Coronary artery (tissue), 2 donors: ENCODE measurements at regions not wholly inside any gene's neighbourhood (a gene's known extent, or its start where the extent isn't known, plus 50 kb on each side); places are given as distances from the start of the nearest gene placed in this dataset.

Source experiments
- DNase-seq: peaks from one replicate; pipeline ENCODE4 v3.0.0-alpha.2; 2017; ENCODE audit warnings: low spot score
- H3K27ac ChIP-seq, 2 donors: fragments of 200-600 bp; sonication (generic); one replicate each; pipeline ENCODE4 v1.5.1; 2016 to 2019
- H3K4me3 ChIP-seq: fragments of 200-600 bp; sonication (generic); 2 replicates; pipeline ENCODE4 v1.5.1; 2016; ENCODE audit warnings: mild to moderate bottlenecking, moderate library complexity
- TF ChIP-seq, protein P1 (sequence below): fragments of 200-600 bp; sonication (generic); IDR thresholded peaks from one replicate; pipeline ENCODE4 v1.5.1; 2019; ENCODE audit warnings: antibody characterized with exemption

DNA sequence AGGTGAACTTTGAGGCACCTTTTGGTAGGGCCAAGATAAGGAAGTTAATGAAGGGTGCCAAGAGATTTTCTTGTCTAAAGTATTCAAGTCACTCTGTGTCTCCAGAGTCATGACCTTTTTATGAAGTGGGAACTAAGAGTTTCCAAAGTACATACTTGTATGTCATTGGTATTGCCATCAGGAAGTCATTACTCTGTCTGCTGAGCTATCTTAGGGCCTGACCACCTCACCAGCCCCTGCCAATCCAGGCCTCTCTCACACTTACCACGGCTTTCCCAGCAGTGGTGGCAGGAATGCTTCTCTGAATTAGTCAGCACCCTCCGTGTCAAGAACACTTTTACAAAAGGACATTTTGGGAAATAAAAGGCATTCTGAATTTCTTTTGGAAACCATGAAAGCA is 192.8 kb upstream of the MTNR1B start:
- DNase-seq: no peak
- no peak overlapping the region for H3K4me3 ChIP-seq
- TF ChIP-seq, protein P1, sequence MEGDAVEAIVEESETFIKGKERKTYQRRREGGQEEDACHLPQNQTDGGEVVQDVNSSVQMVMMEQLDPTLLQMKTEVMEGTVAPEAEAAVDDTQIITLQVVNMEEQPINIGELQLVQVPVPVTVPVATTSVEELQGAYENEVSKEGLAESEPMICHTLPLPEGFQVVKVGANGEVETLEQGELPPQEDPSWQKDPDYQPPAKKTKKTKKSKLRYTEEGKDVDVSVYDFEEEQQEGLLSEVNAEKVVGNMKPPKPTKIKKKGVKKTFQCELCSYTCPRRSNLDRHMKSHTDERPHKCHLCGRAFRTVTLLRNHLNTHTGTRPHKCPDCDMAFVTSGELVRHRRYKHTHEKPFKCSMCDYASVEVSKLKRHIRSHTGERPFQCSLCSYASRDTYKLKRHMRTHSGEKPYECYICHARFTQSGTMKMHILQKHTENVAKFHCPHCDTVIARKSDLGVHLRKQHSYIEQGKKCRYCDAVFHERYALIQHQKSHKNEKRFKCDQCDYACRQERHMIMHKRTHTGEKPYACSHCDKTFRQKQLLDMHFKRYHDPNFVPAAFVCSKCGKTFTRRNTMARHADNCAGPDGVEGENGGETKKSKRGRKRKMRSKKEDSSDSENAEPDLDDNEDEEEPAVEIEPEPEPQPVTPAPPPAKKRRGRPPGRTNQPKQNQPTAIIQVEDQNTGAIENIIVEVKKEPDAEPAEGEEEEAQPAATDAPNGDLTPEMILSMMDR: no peak

GRCh38 chr11:92779746-92780145 is 189.7 kb upstream of the MTNR1B start:
- Histone ChIP-seq H3K4me3 (no peak overlapping the region), H3K27ac (no peak overlapping the region)
- TF ChIP-seq, protein P1: no peak
- no peak for DNase-seq

More for the DNA sequence above, 192.8 kb upstream of the MTNR1B start:
- H3K27ac ChIP-seq: no peak overlapping the region

DNA sequence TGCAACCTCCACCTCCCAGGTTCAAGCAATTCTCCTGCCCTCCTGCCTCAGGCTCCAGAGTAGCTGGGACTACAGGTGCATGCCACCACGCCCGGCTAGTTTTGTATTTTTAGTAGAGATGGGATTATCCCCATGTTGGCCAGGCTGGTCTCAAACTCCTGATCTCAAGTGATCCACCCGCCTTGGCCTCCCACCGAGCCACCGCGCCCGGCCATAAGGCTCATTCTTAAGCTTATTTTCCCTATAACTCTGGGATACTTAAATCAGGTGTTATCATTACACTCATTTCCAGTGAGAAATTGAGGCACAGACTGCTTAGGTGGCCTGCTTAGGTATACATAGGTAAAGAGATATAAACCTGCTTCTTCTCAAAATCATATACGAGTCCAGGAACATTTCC is 188.3 kb upstream of the MTNR1B start:
- H3K27ac ChIP-seq: no peak overlapping the region
- TF ChIP-seq, protein P1: no peak
- DNase-seq: no peak

DNA sequence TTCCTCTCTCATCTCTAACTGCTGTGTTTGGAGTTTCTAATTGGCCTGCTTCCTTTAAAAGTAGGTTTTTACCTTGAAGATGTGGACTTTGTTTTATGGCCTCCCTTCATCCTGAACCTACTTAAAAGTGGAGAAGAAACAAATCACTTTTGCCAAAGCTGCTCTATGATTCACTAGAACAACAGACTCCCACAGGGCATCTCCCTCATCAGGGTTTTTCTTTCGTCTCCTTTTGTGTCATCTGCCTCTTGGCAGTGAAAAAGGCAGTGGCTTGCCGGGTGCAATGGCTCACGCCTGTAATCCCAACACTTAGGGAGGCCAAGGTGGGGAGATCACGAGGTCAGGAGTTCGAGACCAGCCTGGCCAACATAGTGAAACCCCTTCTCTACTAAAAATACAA is 186.6 kb upstream of the MTNR1B start:
- no peak for DNase-seq
- Histone ChIP-seq H3K27ac (no peak overlapping the region), H3K4me3 (no peak overlapping the region)
- TF ChIP-seq, protein P1: no peak

More for the DNA sequence above, 188.3 kb upstream of the MTNR1B start:
- H3K4me3 ChIP-seq: no peak overlapping the region

DNA sequence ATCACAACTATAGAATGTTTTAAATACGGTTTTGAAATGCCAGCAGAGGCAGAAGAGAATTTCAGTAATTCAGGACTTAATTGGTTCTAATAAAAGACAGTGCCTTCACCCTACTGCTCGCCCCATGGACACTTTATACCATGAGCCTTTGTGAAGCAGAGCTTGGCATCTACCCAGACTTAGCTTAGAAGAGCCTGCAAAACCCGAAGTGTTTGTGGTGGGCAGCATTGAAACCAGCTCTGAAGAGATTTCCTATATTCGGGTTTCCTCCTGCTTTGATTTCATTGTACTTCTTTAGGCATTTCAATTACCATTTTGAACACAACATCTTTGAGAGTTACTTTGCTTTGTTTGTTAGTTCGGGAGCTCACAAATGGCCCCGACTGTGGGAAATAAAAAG is 185.1 kb upstream of the MTNR1B start:
- no peak for DNase-seq
- TF ChIP-seq, protein P1: no peak
- no peak overlapping the region for H3K4me3 ChIP-seq
- H3K27ac ChIP-seq: no peak overlapping the region

- no peak overlapping the region for H3K4me3 ChIP-seq
- TF ChIP-seq, protein P1: no peak
- no peak overlapping the region for H3K27ac ChIP-seq
- no peak for DNase-seq
Observed at GRCh38 chr11:92787638-92788037, 181.8 kb upstream of the MTNR1B start.

- no peak for DNase-seq
- TF ChIP-seq, protein P1: no peak
- no peak overlapping the region for H3K27ac ChIP-seq
- H3K4me3 ChIP-seq: no peak overlapping the region
Observed at GRCh38 chr11:92789761-92790160, 179.7 kb upstream of the MTNR1B start.
